Type B pancreatic cell (in vitro differentiated cells): ENCODE measurements at regions not wholly inside any gene's neighbourhood (a gene's known extent, or its start where the extent isn't known, plus 50 kb on each side); places are given as distances from the start of the nearest gene placed in this dataset.

ENCODE experiments used
- DNase-seq: peaks from one replicate; pipeline ENCODE4 v3.0.0; 2021; ENCODE audit warnings: mixed read lengths; ENCODE audit not compliant: unreplicated experiment; ENCODE audit errors: extremely low spot score
- H3K27ac Mint-ChIP-seq: 2 replicates; pipeline ENCODE4 v1.8.0; 2021; ENCODE audit warnings: mild to moderate bottlenecking, mixed read lengths
- H3K27me3 Mint-ChIP-seq: 2 replicates; pipeline ENCODE4 v1.8.0; 2021; ENCODE audit warnings: mixed read lengths
- H3K36me3 Mint-ChIP-seq: 2 replicates; pipeline ENCODE4 v1.8.0; 2021; ENCODE audit warnings: mixed read lengths
- H3K4me1 Mint-ChIP-seq: one replicate; pipeline ENCODE4 v1.8.0; 2021; ENCODE audit warnings: mixed read lengths; ENCODE audit not compliant: unreplicated experiment
- H3K4me3 Mint-ChIP-seq: 2 replicates; pipeline ENCODE4 v1.8.0; 2021; ENCODE audit warnings: mild to moderate bottlenecking, mixed read lengths
- H3K9me3 Mint-ChIP-seq: 2 replicates; pipeline ENCODE4 v1.8.0; 2021; ENCODE audit warnings: mixed read lengths
- CTCF ChIP-seq: fragments of 200-600 bp; sonication (generic); conservative IDR thresholded peaks from 2 replicates; pipeline ENCODE4 v1.5.0; 2021; ENCODE audit warnings: antibody characterized with exemption, mild to moderate bottlenecking

- H3K4me1 Mint-ChIP-seq, result no peaks in the 10 kb centered on the region
- no peak overlapping the region for H3K27ac Mint-ChIP-seq
- TF ChIP-seq CTCF, result no peak
- no peaks in the 10 kb centered on the region for H3K9me3 Mint-ChIP-seq
- no peaks in the 10 kb centered on the region for H3K36me3 Mint-ChIP-seq
- H3K27me3 Mint-ChIP-seq, result peaks cover 8% of the 10 kb centered on the region
- no peak overlapping the region for H3K4me3 Mint-ChIP-seq
- no peak for DNase-seq
Measured at GRCh38 chr17:72063756-72064450, 56.9 kb upstream of the SOX9 start.

- no peak overlapping the region for H3K4me3 Mint-ChIP-seq
- no peak for TF ChIP-seq CTCF
- no peak for DNase-seq
- H3K4me1 Mint-ChIP-seq, result no peaks in the 10 kb centered on the region
- no peaks in the 10 kb centered on the region for H3K36me3 Mint-ChIP-seq
- H3K9me3 Mint-ChIP-seq, result no peaks in the 10 kb centered on the region
- H3K27ac Mint-ChIP-seq, result no peak overlapping the region
- peaks cover 8% of the 10 kb centered on the region for H3K27me3 Mint-ChIP-seq
Measured at GRCh38 chr17:72064606-72065193, 56.1 kb upstream of the SOX9 start.

- Mint-ChIP-seq H3K27ac (no peak overlapping the region), H3K4me1 (no peaks in the 10 kb centered on the region), H3K4me3 (no peak overlapping the region), H3K36me3 (no peaks in the 10 kb centered on the region), H3K9me3 (no peaks in the 10 kb centered on the region), H3K27me3 (peaks cover 8% of the 10 kb centered on the region)
- DNase-seq, result no peak
- TF ChIP-seq CTCF, result no peak
Measured at GRCh38 chr17:72065556-72065955, 55.3 kb upstream of the SOX9 start.

- Mint-ChIP-seq H3K36me3 (no peaks in the 10 kb centered on the region), H3K9me3 (no peaks in the 10 kb centered on the region), H3K27me3 (peaks cover 5% of the 10 kb centered on the region), H3K27ac (no peak overlapping the region), H3K4me3 (no peak overlapping the region), H3K4me1 (no peaks in the 10 kb centered on the region)
- DNase-seq, result no peak
- TF ChIP-seq CTCF, result no peak
Measured at GRCh38 chr17:72068643-72069042, 52.2 kb upstream of the SOX9 start.

GRCh38 chr17:72069586-72070202 lies 51.1 kb upstream of the SOX9 start:
- H3K4me3 Mint-ChIP-seq, result no peak overlapping the region
- no peak overlapping the region for H3K27ac Mint-ChIP-seq
- DNase-seq, result no peak
- no peak for TF ChIP-seq CTCF
- no peaks in the 10 kb centered on the region for H3K36me3 Mint-ChIP-seq
- H3K27me3 Mint-ChIP-seq, result peaks cover 5% of the 10 kb centered on the region
- H3K4me1 Mint-ChIP-seq, result no peaks in the 10 kb centered on the region
- H3K9me3 Mint-ChIP-seq, result no peaks in the 10 kb centered on the region
